Cerebellar cortex (tissue), 1 donor: ENCODE measurements at regions not wholly inside any gene's neighbourhood (a gene's known extent, or its start where the extent isn't known, plus 50 kb on each side); places are given as distances from the start of the nearest gene placed in this dataset.
"Not testable (repeated sequence)": the region's sequence is repeated elsewhere in the genome, so short reads cannot be mapped to it uniquely, and the experiment has no call there.

ENCODE experiments used
- DNase-seq: peaks from one replicate; pipeline ENCODE4 v3.0.0-alpha.2; 2015; ENCODE audit warnings: low spot score

- DNase-seq, result not testable (repeated sequence)
Measured at GRCh38 chr4:12333083-12333482, 904.4 kb upstream of the HS3ST1 start.

GRCh38 chr4:12324965-12325364 lies 896.3 kb upstream of the HS3ST1 start:
- DNase-seq, result no peak

GRCh38 chr4:12319765-12320164 lies 891.1 kb upstream of the HS3ST1 start:
- no peak for DNase-seq

- DNase-seq, result no peak
Measured at GRCh38 chr4:12304905-12305304, 876.2 kb upstream of the HS3ST1 start.

DNA sequence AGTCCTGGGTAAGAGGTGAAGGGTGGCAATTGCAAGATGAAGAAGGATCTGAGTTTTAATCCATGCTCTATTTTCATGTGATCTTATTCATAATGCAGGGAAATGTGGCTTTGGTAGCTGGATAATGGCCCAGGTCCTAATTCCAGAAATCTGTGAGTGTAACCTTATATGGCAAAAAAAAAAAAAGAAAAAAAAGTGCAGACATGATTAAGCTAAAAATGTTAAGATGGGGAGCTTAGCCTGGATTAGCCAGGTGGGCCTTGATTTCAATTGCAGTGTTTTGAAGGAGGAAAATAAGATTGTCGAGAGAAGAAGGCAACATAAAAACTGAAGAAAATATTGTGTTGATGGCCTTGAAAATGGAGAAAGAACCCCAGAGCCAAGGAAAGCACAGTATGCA lies 867.7 kb upstream of the HS3ST1 start:
- DNase-seq, result no peak

- DNase-seq, result no peak
Measured at GRCh38 chr4:12293906-12294525, 865.3 kb upstream of the HS3ST1 start.

- no peak for DNase-seq
Measured at GRCh38 chr4:12286351-12286750, 857.7 kb upstream of the HS3ST1 start.

DNA sequence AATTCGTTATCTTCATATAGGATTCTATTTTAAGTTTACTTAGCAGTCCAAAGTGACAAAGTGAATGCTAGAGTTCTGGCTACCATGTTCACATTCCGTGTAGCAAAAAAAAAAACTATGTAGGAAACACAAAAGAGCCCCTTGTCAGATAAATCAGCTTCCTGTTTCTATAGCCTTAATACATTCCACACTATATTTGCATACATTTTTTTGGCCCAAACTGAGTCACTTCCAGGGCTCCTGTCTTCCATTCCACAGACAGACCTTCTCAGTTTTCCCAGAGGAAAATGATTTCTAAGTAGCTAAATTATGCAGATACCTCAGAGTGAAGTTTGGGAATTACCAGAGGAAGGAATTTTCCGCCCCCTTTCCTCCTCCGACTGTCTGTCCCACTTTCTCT lies 841.9 kb upstream of the HS3ST1 start:
- DNase-seq, result no peak

DNA sequence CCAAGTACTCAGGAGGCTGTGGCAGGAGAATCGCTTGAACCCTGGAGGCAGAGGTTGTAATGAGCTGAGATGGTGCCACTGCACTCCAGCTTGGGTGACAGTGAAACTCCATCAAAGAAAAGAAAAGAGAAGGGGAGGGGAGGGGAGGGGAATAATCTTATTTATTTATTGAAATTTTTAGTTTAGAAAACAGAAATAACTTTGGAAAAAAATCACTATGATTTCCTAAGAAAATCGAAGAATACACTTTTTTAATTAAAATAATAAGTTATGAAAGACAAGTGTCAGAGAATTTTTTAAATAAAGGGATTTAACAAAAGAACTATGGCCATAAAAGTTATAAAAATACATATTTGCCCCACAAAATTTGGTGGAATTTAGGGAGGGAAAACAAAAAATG lies 836.9 kb upstream of the HS3ST1 start:
- no peak for DNase-seq

GRCh38 chr4:12260453-12260852 lies 831.8 kb upstream of the HS3ST1 start:
- no peak for DNase-seq

- no peak for DNase-seq
Measured at GRCh38 chr4:12244973-12245372, 816.3 kb upstream of the HS3ST1 start.

- no peak for DNase-seq
Measured at GRCh38 chr4:12242354-12242753, 813.7 kb upstream of the HS3ST1 start.

DNA sequence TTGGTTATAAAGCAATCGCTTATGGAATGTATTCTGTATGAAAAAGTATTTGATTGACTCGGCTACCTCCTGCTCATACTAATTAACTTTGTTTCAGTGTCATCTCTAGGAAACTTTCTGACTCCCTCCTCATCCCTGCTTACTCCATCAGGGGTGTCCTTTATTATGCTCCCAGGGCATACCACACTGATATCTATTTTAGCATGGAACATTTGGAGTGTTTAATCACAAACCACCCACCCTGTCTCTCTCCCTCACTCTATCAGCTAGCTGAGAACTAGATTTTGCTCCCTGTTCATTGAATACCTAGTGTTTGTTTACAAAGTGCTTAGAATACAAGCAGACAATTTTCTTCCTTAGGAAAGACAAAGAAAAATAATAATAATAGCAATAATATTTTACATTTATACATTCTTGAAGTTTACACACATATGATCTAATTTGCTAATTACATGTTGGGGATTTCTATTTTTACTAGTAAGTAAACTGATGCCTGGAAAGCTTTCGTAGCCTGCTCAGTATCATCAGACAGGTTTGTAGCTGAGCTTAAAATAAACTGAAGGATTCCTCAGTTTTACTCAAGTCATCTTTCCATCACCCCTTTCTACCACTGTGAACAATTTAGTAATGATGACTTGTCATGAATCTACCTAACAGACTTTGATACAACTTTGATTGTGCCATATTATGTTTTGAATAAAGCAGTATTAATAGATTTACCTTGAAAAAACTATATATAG lies 811.4 kb upstream of the HS3ST1 start:
- DNase-seq, result no peak

DNA sequence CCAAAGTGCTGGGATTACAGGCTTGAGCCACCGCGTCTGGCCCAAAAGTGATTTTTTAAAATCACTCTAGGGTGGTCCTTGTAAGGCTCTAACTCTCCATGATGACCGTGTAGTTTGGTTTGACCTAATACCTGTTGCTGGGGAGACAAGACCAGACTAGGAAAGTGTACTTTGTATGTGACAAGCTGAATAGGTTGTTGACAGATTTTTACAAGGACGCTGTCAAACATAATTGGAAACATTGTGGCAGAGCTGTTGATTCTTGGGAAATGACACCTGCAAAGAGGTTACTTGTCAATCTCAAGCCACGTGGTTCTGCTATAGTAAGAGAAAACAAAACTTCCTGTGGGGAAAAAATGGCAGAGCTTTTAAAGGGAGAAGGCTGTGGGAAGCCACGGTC lies 802.4 kb upstream of the HS3ST1 start:
- DNase-seq, result no peak

GRCh38 chr4:12221031-12221430 lies 792.3 kb upstream of the HS3ST1 start:
- DNase-seq, result no peak

GRCh38 chr4:12211636-12212035 lies 782.9 kb upstream of the HS3ST1 start:
- no peak for DNase-seq

DNA sequence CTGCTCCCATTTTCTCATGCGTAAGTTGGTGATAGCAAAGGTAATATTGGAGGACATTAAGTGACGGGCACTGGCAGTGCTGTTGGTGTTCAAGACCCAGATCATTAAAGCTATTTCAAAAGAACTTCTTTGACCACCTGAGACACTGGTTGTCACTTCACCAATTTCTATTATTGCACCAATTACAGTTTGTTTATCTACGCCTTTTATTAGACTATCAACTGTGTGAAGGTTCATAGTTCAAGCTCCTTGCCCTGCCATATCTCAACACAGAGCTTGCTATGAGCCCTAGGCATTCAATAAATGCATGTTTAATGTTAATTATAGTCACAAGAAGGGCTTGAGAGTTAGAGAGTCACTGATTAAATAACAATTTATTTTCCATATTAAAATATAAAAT lies 778.7 kb upstream of the HS3ST1 start:
- no peak for DNase-seq

DNA sequence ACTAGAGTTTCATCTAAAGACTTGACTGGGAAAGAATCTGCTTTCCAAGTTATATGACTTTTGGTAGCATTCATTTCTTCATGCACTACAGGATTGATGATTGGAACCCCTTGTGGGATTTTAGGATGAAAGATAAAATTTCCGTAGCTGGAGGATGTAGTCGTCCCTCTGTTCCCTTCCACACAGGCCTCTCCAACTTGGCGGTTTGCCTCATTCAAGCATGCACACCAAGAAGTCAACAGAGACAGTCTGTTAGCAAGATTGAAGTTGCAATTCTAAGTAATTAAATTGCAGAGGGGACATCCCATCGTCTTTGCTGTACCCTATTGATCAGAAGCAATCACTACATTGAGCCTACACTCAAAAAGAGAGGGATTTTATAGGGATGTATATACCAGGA lies 777.4 kb upstream of the HS3ST1 start:
- DNase-seq, result no peak

DNA sequence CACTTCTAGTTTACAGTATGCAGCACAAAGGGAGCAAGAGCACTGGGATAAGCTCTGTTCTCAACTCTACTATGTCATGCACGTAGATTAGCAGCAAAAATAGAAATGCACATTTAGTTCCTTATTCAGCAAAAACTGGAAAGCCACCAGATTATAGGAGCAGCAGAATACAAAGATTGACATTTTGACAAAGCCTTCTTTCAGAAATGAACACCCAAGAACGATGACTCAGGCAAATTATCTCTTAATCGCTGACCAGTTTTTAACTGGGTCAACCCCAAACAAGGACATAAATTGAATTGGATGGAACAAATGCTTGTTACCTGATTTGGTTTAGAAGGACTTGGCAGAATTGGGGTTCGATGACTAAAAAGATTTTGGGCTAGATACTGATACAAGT lies 775.3 kb upstream of the HS3ST1 start:
- DNase-seq, result no peak

- DNase-seq, result no peak
Measured at GRCh38 chr4:12200226-12200625, 771.5 kb upstream of the HS3ST1 start.

DNA sequence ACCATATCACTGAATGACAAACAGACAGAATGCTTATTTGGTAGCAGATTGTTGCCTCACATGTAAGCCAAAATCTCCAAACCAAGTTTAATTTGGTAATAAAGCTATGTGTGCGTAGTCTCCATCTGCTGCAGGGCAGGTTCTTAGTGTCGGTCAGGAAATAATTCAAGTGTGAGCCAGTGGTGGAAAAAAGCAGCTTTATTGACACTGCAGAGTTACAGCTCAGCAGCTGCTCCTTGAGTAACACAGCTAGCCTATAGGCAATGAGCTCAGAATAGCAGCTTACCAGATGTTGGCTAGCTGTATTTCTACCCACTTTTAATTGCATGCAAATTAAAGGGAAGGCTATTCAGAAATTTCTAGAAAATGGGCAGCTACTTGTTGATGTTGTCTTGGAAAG lies 757.8 kb upstream of the HS3ST1 start:
- DNase-seq, result no peak

DNA sequence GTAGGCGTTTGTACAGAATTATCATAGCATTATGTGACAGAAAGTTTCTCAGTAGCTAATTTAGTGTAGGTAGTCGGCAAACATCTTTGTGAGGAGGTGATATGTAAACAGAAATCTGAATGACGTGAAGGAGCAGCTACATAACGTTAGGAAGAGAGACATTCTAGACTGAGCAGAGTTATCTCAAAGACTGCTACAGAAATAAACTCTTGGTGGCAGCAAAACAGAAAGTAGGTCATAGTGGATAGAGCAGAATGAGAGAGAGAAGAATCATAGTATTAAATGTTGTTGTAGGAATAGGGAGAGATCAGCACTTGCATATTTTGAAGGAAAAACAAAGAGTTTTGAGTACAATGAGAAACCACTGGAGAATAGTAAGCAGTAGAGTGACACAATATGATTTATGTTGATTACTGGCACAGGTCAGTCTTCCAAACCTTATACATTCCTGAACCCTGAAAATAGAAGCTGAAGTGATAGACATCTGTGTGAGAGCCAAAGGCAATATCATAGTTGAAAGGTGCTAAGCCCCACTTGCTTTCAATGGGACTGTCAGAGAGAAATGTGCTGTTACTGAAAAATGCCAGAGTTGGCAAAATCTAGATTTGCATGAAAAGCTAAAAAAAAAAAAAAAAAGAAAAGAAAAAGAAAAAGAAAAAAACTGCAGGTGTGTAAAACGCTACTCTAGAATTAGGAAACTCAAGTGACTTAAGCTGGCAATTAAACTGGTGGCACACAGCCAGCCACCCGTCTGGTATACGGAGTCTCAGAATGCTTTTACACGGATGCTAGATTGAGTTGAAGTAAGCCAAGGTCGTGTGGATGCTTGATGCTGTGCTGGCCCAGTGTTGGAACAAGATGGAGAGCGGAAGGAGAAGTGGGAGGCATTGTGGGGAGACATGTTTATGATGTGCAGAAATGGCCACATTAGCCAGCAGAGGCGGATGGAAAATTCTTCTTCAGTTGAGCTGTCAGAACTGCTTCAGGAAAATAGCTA lies 750.2 kb upstream of the HS3ST1 start:
- DNase-seq, result no peak

DNA sequence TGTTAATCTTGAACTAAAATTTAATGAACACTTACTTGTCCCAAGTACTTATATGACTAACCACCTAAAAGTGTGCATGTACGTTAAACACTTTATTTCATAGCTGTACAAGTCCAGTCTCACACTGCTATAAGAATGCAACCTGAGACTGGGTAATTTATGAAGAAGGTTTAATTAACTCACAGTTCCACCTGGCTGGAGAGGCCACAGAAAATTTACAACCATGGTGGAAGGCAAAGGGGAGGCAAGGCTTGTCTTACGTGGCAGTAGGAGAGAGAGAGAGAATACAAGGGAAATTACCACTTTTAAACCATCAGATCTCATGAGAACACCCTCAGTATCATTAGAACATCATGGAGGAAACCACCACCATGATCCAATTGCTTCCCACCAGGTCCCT lies 748.7 kb upstream of the HS3ST1 start:
- no peak for DNase-seq
